Keratinocyte (primary cell): ENCODE measurements at regions not wholly inside any gene's neighbourhood (a gene's known extent, or its start where the extent isn't known, plus 50 kb on each side); places are given as distances from the start of the nearest gene placed in this dataset.

Source experiments
- DNase-seq: peaks from one replicate; pipeline ENCODE4 v3.0.0-alpha.2; 2011; ENCODE audit warnings: low read depth, missing footprints, low spot score
- FAIRE-seq: peaks from 2 replicates; lab custom pipeline; 2011; peaks lifted over from hg19 to GRCh38; lab: Jason Lieb, UNC
- H2AFZ ChIP-seq: 2 replicates; pipeline ENCODE4 v1.6.0; 2012; ENCODE audit warnings: low read length, control low read depth, inconsistent platforms; ENCODE audit not compliant: control insufficient read depth
- H3K27ac ChIP-seq: 2 replicates; pipeline ENCODE4 v1.5.1; 2011; ENCODE audit warnings: low read length; ENCODE audit not compliant: control insufficient read depth, insufficient read depth
- H3K27me3 ChIP-seq: 3 replicates; pipeline ENCODE4 v1.6.0; 2011; ENCODE audit warnings: low read length; ENCODE audit not compliant: control insufficient read depth, insufficient read depth; ENCODE audit errors: extremely low read depth
- H3K36me3 ChIP-seq, 2 experiments: 2 replicates in 1 of 2; 3 replicates in 1 of 2; pipeline ENCODE4 v1.5.1; 2011; ENCODE audit warnings: low read length in 2 of 2, mild to moderate bottlenecking in 1 of 2; ENCODE audit not compliant: control insufficient read depth in 2 of 2, insufficient read depth in 2 of 2; ENCODE audit errors: extremely low read depth in 1 of 2
- H3K4me1 ChIP-seq: 3 replicates; pipeline ENCODE4 v1.5.1; 2011; ENCODE audit warnings: low read length; ENCODE audit not compliant: control insufficient read depth, insufficient read depth; ENCODE audit errors: extremely low read depth
- H3K4me2 ChIP-seq: 3 replicates; pipeline ENCODE4 v1.6.0; 2011; ENCODE audit warnings: low read depth, low read length; ENCODE audit not compliant: control insufficient read depth, insufficient read depth; ENCODE audit errors: extremely low read depth
- H3K4me3 ChIP-seq, 3 experiments: fragments of 200-600 bp in 1 of 3; sonication (generic) in 1 of 3; 2 replicates in 2 of 3; 3 replicates in 1 of 3; pipeline ENCODE4 v1.5.1; 2011 to 2016; ENCODE audit warnings: low read length in 3 of 3, mild to moderate bottlenecking in 3 of 3, control low read depth in 2 of 3, inconsistent platforms in 1 of 3, low read depth in 1 of 3, mixed read lengths in 1 of 3, mixed run types in 1 of 3, moderate library complexity in 1 of 3; ENCODE audit not compliant: control insufficient read depth in 2 of 3, insufficient read depth in 2 of 3; ENCODE audit errors: extremely low read depth in 1 of 3
- H3K79me2 ChIP-seq: 2 replicates; pipeline ENCODE4 v1.6.0; 2012; ENCODE audit warnings: low read length; ENCODE audit not compliant: control insufficient read depth, insufficient read depth
- H3K9ac ChIP-seq: 3 replicates; pipeline ENCODE4 v1.6.0; 2011; ENCODE audit warnings: low read length; ENCODE audit not compliant: control insufficient read depth, insufficient read depth; ENCODE audit errors: extremely low read depth
- H3K9me1 ChIP-seq: 3 replicates; pipeline ENCODE4 v1.6.0; 2011; ENCODE audit warnings: low read length; ENCODE audit not compliant: control insufficient read depth, insufficient read depth; ENCODE audit errors: extremely low read depth
- H3K9me3 ChIP-seq: 2 replicates; pipeline ENCODE4 v1.5.1; 2012; ENCODE audit warnings: low read depth, low read length; ENCODE audit not compliant: control insufficient read depth
- H4K20me1 ChIP-seq: 3 replicates; pipeline ENCODE4 v1.6.0; 2011; ENCODE audit warnings: low read length; ENCODE audit not compliant: control insufficient read depth, insufficient read depth; ENCODE audit errors: extremely low read depth
- CTCF ChIP-seq, 3 experiments: IDR thresholded peaks in 1 of 3; conservative IDR thresholded peaks in 1 of 3; optimal IDR thresholded peaks in 1 of 3; 2 replicates in 2 of 3; 3 replicates in 1 of 3; pipeline versions ENCODE3 to v1.5.1; 2011; ENCODE audit warnings: low read length in 3 of 3, mild to moderate bottlenecking in 3 of 3, moderate library complexity in 2 of 3, control low read depth in 1 of 3, inconsistent platforms in 1 of 3; ENCODE audit not compliant: insufficient read depth in 2 of 3; ENCODE audit errors: extremely low read depth in 1 of 3
- EZH2 ChIP-seq: IDR thresholded peaks from one replicate; pipeline ENCODE4 v1.6.1; 2012; ENCODE audit warnings: inconsistent platforms, mild to moderate bottlenecking, low read length, moderate library complexity
- dilution Hi-C: fragments of 300-500 bp; cut with MboI; formaldehyde crosslinking; loops from one replicate; pipeline ENCODE4 v1.7.0; 2020; ENCODE audit warnings: low sequenced_read_pairs; ENCODE audit not compliant: extremely low pct_ligation_motif_present

DNA sequence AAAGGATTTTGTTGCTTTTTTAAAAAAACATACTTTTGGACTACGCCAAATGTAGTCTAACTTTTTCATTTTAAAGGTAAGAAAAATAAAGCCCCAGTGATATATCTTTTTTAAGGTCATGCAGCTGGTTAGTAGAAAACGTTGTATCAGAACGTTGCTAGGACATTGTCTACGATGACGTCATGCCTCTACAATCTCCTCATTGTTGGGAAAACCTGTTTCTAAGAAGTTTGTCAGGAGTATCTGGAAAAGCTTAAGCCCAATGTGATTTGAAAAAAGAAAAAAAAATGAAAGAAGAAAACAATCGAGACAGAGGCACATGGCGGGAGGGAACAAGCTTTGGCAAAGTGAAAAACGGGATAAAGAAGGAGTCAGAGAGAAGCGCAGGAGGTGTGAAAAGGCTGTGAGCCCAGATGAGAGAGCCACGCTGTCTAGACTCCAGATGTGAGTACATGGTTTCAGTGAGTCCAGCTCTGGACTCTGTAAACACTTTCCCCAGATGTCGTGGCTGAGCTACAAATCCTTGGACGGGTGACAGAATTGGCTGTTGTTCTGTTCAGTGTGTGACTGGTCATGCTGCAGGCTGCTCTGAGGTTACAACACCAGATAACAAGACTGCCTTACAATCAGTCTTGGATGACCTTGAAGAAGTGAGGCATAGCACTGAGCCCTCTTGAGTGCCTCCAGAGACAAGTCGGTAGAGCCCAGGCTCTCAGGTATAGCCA is 656.7 kb upstream of the ID4 start:
- FAIRE-seq (no peak), DNase-seq (no peak)
- no peaks in the 10 kb centered on the region for H3K4me1 ChIP-seq
- no peak overlapping the region for H3K9ac ChIP-seq
- dilution Hi-C loops, result no loop called here
- H3K4me2 ChIP-seq, result no peak overlapping the region
- H3K9me1 ChIP-seq, result no peaks in the 10 kb centered on the region
- H4K20me1 ChIP-seq, result no peaks in the 10 kb centered on the region
- no peak overlapping the region for H3K4me3 ChIP-seq
- no peak overlapping the region for H3K27ac ChIP-seq
- no peaks in the 10 kb centered on the region for H3K79me2 ChIP-seq
- H3K36me3 ChIP-seq, result no peaks in the 10 kb centered on the region
- TF ChIP-seq EZH2 (no peak), CTCF (optimal IDR thresholded peaks at IDR 0.05 in 1 of 3, IDR thresholded peaks at IDR 0.05 in 1 of 3, conservative IDR thresholded peaks at IDR 0.05 in 1 of 3; ENCODE audit: extremely low read depth in 1 of 3, insufficient read depth in 2 of 3, low read length in 3 of 3) (no peak)
- H3K27me3 ChIP-seq, result no peaks in the 10 kb centered on the region
- no peaks in the 10 kb centered on the region for H3K9me3 ChIP-seq
- H2AFZ ChIP-seq, result no peak overlapping the region

DNA sequence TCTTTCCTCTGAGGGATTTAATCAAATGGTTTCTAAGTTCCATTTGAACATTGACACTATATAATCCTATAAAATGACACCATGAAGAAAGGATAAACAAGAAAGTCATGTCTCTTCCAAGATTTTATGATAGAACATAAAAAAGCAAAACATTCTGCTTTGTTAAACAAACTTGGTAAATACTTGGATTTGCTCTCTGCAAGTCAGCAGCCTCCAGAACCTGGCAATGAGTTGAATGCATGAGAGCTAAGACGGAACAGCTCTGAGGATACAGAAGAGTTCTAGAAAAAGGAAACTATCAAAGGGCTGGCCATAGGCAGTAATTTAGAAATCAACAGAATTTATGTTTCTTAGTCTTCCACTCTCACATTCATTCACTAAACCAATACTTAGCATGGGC is 656.0 kb upstream of the ID4 start:
- no peak for TF ChIP-seq CTCF (optimal IDR thresholded peaks at IDR 0.05 in 1 of 3, IDR thresholded peaks at IDR 0.05 in 1 of 3, conservative IDR thresholded peaks at IDR 0.05 in 1 of 3; ENCODE audit: extremely low read depth in 1 of 3, insufficient read depth in 2 of 3, low read length in 3 of 3)
- TF ChIP-seq EZH2, result no peak
- H3K36me3 ChIP-seq, result no peaks in the 10 kb centered on the region
- H3K9ac ChIP-seq, result no peak overlapping the region
- H3K27ac ChIP-seq, result no peak overlapping the region
- no peaks in the 10 kb centered on the region for H3K27me3 ChIP-seq
- DNase-seq, result no peak
- H3K9me3 ChIP-seq, result no peaks in the 10 kb centered on the region
- no peaks in the 10 kb centered on the region for H4K20me1 ChIP-seq
- FAIRE-seq, result no peak
- H3K4me3 ChIP-seq, result no peak overlapping the region
- H2AFZ ChIP-seq, result no peak overlapping the region
- no peaks in the 10 kb centered on the region for H3K4me1 ChIP-seq
- H3K9me1 ChIP-seq, result no peaks in the 10 kb centered on the region
- no peaks in the 10 kb centered on the region for H3K79me2 ChIP-seq
- dilution Hi-C loops, result no loop called here
- no peak overlapping the region for H3K4me2 ChIP-seq
